ENCODE measurements at regions not wholly inside any gene's neighbourhood (a gene's known extent, or its start where the extent isn't known, plus 50 kb on each side); places are given as distances from the start of the nearest gene placed in this dataset.

DNA sequence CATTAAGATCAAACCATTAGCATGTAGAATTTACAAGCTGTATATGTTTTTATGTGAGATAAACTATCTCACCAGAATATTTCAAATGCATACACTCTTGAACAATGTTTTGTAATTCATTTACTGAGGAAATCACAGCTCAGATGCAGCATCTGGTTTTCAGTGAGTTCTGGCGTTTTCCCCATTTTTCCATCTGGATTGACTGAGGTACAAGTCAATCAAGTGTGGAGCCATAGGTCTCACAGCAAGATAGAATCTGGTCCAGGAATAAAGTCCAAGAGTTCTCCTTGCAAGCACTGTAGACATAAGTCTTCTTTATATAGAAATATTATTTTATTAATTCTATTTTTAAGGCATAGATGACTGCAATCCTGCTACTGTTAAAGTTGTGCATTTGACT is 219.3 kb downstream of the ZBBX start:
- ATAC-seq (no peak), DNase-seq (ENCODE audit: extremely low read depth in 1 of 4, low spot score in 3 of 4) (no peak), FAIRE-seq (no peak)
- Histone ChIP-seq H3K79me2 (ENCODE audit: control insufficient read depth, insufficient read depth, low read length) (no peaks in the 10 kb centered on the region), H3K4me1 (replicated peaks in 1 of 2; ENCODE audit: control insufficient read depth in 2 of 2, insufficient read depth in 2 of 2, low read length in 2 of 2) (no peaks in the 10 kb centered on the region), H2AFZ (ENCODE audit: low read depth, low read length) (no peak overlapping the region), H4K20me1 (replicated peaks; ENCODE audit: control insufficient read depth, insufficient read depth, low read length) (no peaks in the 10 kb centered on the region), H3K4me3 (no peak overlapping the region), H3K27ac (ENCODE audit: extremely low read depth, low read depth, low read length) (no peak overlapping the region), H3K4me2 (ENCODE audit: insufficient read depth, low read length) (no peak overlapping the region), H3K27me3 (ENCODE audit: control insufficient read depth in 2 of 2, insufficient read depth in 2 of 2, low read length in 2 of 2) (no peaks in the 10 kb centered on the region), H3K36me3 (ENCODE audit: control insufficient read depth, insufficient read depth, low read length) (no peaks in the 10 kb centered on the region), H3K9ac (ENCODE audit: insufficient read depth in 1 of 2, low read depth in 2 of 2, low read length in 2 of 2) (no peak overlapping the region), H3K9me1 (ENCODE audit: control insufficient read depth, insufficient read depth, low read length) (no peaks in the 10 kb centered on the region), H3K9me3 (replicated peaks; ENCODE audit: control insufficient read depth, insufficient read depth, low read depth, low read length) (no peaks in the 10 kb centered on the region)
- 0% methylated on average over 1 of the region's 1 CpG for WGBS (ENCODE audit: insufficient coverage, low coverage, missing lambda C conversion rate)
- ChIA-PET POLR2A (no interaction called here), CTCF (ENCODE audit: low intra/inter-chr PET ratio) (no interaction called here)
- BruUV-seq (replicated peaks) = no TSS peak
- TF ChIP-seq EGR1 (conservative IDR thresholded peaks at IDR 0.05) (no peak), GTF2B (IDR thresholded peaks at IDR 0.05; ENCODE audit: extremely low read depth, insufficient read length) (no peak), ZNF274 (IDR thresholded peaks at IDR 0.05; ENCODE audit: borderline replicate concordance, low read depth, low read length) (no peak), ELF2 (CRISPR knock-in tag; IDR thresholded peaks at IDR 0.05) (no peak), ZNF124 (CRISPR knock-in tag; IDR thresholded peaks at IDR 0.05) (no peak), LEF1 (IDR thresholded peaks at IDR 0.05) (no peak), RB1 (IDR thresholded peaks at IDR 0.05; ENCODE audit: low read depth) (no peak), SNAPC5 (CRISPR knock-in tag; IDR thresholded peaks at IDR 0.05) (no peak), KAT8 (IDR thresholded peaks at IDR 0.05; ENCODE audit: low read depth) (no peak)
- TF ChIP-seq, protein P1, sequence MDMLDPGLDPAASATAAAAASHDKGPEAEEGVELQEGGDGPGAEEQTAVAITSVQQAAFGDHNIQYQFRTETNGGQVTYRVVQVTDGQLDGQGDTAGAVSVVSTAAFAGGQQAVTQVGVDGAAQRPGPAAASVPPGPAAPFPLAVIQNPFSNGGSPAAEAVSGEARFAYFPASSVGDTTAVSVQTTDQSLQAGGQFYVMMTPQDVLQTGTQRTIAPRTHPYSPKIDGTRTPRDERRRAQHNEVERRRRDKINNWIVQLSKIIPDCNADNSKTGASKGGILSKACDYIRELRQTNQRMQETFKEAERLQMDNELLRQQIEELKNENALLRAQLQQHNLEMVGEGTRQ (CRISPR knock-in tag; IDR thresholded peaks at IDR 0.05) = no peak
- intact Hi-C loops (cut with micrococcal nuclease) (no loop called here), in situ Hi-C loops (cut with MboI) (no loop called here)

Data from K562 (cell line).